HFFc6 (cell line): ENCODE measurements at regions not wholly inside any gene's neighbourhood (a gene's known extent, or its start where the extent isn't known, plus 50 kb on each side); places are given as distances from the start of the nearest gene placed in this dataset.

ENCODE experiments used
- DNase-seq: peaks from one replicate; pipeline ENCODE4 v3.0.0-alpha.2; 2018
- H3K27ac Mint-ChIP-seq: 2 replicates; pipeline ENCODE4 v1.8.0; 2020; ENCODE audit warnings: mild to moderate bottlenecking, mixed read lengths
- H3K27me3 Mint-ChIP-seq: 2 replicates; pipeline ENCODE4 v1.8.0; 2021; ENCODE audit warnings: mild to moderate bottlenecking, moderate library complexity, mixed read lengths; ENCODE audit not compliant: insufficient read depth
- H3K36me3 Mint-ChIP-seq: 2 replicates; pipeline ENCODE4 v1.8.0; 2021; ENCODE audit warnings: low read depth, mixed read lengths
- H3K4me1 Mint-ChIP-seq: 2 replicates; pipeline ENCODE4 v1.8.0; 2020; ENCODE audit warnings: low read depth, mixed read lengths
- H3K4me3 Mint-ChIP-seq: 2 replicates; pipeline ENCODE4 v1.8.0; 2020; ENCODE audit warnings: mild to moderate bottlenecking, moderate library complexity, mixed read lengths
- H3K9me3 Mint-ChIP-seq: 2 replicates; pipeline ENCODE4 v1.8.0; 2020; ENCODE audit warnings: mild to moderate bottlenecking, mixed read lengths
- TF ChIP-seq, protein P1 (sequence below): fragments of 200-600 bp; sonication (generic); IDR thresholded peaks from 2 replicates; pipeline ENCODE4 v1.5.0; 2021; ENCODE audit warnings: antibody characterized with exemption, mild to moderate bottlenecking

DNA sequence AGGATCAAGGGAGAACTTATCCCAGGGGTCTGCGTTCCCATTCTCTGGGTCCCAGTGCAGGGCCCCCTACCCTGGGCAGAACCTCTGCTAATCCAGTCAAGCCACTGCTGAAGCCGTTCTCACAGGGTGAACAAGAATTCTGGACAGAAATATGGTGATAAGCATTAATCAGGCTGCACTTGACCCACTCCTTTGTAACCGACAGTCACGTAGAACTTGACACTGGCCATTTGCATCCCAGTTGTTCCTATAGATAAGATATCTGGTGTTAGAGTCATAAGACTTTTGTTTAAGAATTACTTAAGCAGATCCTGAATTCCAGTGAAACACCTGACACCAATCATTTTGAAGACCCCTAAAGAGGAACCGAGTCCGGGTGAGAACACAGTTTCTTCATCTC is 107.5 kb upstream of the THY1 start:
- H3K27ac Mint-ChIP-seq = no peak overlapping the region
- no peak for DNase-seq
- no peaks in the 10 kb centered on the region for H3K36me3 Mint-ChIP-seq
- no peak overlapping the region for H3K4me3 Mint-ChIP-seq
- no peaks in the 10 kb centered on the region for H3K4me1 Mint-ChIP-seq
- peaks cover 50% of the 10 kb centered on the region for H3K27me3 Mint-ChIP-seq
- no peaks in the 10 kb centered on the region for H3K9me3 Mint-ChIP-seq
- TF ChIP-seq, protein P1, sequence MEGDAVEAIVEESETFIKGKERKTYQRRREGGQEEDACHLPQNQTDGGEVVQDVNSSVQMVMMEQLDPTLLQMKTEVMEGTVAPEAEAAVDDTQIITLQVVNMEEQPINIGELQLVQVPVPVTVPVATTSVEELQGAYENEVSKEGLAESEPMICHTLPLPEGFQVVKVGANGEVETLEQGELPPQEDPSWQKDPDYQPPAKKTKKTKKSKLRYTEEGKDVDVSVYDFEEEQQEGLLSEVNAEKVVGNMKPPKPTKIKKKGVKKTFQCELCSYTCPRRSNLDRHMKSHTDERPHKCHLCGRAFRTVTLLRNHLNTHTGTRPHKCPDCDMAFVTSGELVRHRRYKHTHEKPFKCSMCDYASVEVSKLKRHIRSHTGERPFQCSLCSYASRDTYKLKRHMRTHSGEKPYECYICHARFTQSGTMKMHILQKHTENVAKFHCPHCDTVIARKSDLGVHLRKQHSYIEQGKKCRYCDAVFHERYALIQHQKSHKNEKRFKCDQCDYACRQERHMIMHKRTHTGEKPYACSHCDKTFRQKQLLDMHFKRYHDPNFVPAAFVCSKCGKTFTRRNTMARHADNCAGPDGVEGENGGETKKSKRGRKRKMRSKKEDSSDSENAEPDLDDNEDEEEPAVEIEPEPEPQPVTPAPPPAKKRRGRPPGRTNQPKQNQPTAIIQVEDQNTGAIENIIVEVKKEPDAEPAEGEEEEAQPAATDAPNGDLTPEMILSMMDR = no peak

DNA sequence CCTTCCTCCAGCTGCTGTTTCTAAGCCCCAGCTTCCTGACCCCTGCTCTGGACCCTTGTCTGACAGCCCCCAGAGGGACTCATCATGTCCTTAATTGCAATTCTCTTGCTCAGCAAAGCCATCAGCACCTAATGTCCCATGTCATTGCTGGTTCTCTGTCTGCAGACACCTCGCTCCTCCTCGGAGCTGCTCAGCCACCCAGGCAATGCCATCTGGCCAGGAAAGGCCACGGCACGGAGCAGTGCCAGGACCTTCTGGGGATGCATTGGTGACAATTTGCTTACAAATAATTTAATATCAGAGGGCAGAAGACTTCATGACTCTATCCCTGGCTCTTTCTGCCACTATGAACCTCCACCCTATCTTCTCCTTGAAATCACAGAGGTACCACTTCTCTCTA is 107.0 kb upstream of the THY1 start:
- no peaks in the 10 kb centered on the region for H3K36me3 Mint-ChIP-seq
- DNase-seq = no peak
- H3K9me3 Mint-ChIP-seq = no peaks in the 10 kb centered on the region
- no peaks in the 10 kb centered on the region for H3K4me1 Mint-ChIP-seq
- no peak overlapping the region for H3K27ac Mint-ChIP-seq
- TF ChIP-seq, protein P1 = no peak
- H3K27me3 Mint-ChIP-seq = peaks cover 52% of the 10 kb centered on the region
- no peak overlapping the region for H3K4me3 Mint-ChIP-seq

DNA sequence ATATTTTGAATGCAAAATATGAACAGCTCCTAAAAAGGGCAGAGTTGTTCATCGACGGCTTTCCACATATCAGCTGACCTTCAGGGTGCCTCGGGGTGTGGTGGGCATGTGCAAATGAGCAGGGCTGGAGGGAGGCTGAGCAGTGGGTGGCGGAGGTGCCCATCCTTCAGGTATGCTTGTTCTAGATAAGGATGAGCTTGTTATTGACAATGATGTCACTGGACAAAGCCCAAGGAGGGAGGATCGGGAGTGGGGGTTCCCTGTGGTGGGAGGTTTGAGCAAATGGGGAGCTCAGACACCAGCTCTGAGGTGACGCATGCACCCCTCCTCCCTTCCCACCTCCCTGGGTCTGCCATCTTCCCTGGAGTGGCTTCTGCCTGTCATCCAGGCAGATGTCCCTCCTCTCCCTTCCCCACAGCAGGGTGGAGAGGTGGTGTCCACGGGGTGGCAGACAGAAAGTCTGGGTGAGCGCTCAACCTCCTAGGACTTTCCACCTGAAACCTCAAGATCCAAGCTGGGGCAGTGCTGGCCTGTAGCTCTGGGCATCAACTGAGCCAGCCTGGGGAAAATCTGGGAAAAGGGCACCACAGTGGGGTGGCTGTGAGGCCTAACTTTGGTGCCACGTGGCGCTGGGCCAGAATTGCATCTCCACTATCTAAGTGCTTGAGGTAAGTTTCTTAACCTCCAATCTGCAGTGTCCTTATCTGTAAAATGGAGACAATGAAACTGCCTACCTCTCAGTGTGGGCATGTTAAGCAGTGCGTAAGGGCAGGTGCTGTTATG is 106.3 kb upstream of the THY1 start:
- H3K4me3 Mint-ChIP-seq = no peak overlapping the region
- DNase-seq = no peak
- no peaks in the 10 kb centered on the region for H3K9me3 Mint-ChIP-seq
- peaks cover 48% of the 10 kb centered on the region for H3K27me3 Mint-ChIP-seq
- H3K4me1 Mint-ChIP-seq = no peaks in the 10 kb centered on the region
- no peak overlapping the region for H3K27ac Mint-ChIP-seq
- TF ChIP-seq, protein P1 = no peak
- no peaks in the 10 kb centered on the region for H3K36me3 Mint-ChIP-seq

DNA sequence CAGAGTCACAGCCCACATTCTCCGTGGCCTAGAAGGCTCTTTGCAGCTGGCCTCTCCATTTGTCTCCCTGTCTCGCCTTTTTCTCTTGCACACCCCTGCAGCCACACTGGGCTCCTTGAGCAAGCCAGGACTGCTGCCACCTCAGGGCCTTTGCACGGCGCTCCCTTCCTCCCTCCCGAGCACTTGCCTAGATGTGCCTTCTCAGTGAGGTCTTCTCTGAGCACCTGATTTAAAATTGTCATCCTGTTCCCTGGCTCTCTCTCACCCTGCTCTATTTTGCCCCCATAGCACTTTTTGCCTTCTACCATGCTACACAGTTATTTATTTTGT is 102.9 kb upstream of the THY1 start:
- H3K27ac Mint-ChIP-seq = no peak overlapping the region
- TF ChIP-seq, protein P1 = no peak
- DNase-seq = no peak
- H3K9me3 Mint-ChIP-seq = no peaks in the 10 kb centered on the region
- no peaks in the 10 kb centered on the region for H3K4me1 Mint-ChIP-seq
- peaks cover 53% of the 10 kb centered on the region for H3K27me3 Mint-ChIP-seq
- H3K4me3 Mint-ChIP-seq = no peak overlapping the region
- H3K36me3 Mint-ChIP-seq = no peaks in the 10 kb centered on the region

DNA sequence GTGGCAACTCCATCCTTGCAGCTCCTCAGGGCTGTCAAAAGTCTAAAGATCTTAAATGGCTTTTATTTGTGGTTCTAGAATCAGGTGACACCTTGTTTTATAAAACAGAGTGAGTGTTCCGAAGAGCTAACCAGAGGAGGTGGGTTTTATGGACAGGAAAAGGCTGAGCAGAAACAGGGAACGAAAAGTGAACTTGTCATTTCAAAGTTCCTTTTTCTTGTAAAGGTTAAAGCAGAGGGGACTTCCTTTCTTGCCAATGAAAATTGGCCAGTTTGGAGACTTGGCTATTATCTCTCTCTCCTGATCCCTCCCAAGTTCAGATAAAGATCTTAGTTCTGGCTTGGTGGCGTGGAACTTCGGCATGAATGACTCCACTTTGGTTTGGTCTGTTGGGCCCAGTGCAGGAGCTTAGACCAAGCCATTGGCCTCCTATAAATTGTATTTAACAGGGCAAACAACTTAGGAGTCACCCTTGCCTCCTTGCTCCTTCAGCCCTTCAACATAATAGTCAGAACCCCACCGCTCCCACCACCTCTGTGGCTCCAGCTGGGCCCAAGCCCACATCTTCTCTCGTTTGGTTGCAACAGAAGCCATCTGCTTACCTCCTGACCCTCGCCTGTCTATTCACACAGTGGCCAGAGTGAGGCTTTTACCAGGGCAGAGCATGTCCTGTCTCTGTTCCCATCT is 102.4 kb upstream of the THY1 start:
- Mint-ChIP-seq H3K4me1 (no peaks in the 10 kb centered on the region), H3K36me3 (no peaks in the 10 kb centered on the region), H3K4me3 (no peak overlapping the region), H3K27me3 (peaks cover 51% of the 10 kb centered on the region), H3K9me3 (no peaks in the 10 kb centered on the region), H3K27ac (no peak overlapping the region)
- no peak for DNase-seq
- TF ChIP-seq, protein P1 = no peak
